SK-N-MC (cell line): ENCODE measurements at regions not wholly inside any gene's neighbourhood (a gene's known extent, or its start where the extent isn't known, plus 50 kb on each side); places are given as distances from the start of the nearest gene placed in this dataset.

Experiments used
- EZH2 ChIP-seq: fragments of 200-600 bp; sonication (generic); IDR thresholded peaks from one replicate; pipeline ENCODE4 v1.6.1; 2017; ENCODE audit warnings: antibody characterized with exemption
- FOXP2 ChIP-seq: optimal IDR thresholded peaks from 2 replicates; pipeline ENCODE3; 2011; ENCODE audit warnings: mild to moderate bottlenecking, moderate library complexity; ENCODE audit not compliant: insufficient read depth; ENCODE audit errors: extremely low read length, control extremely low read depth
- POLR2AphosphoS5 ChIP-seq: IDR thresholded peaks from 2 replicates; pipeline ENCODE4 v1.6.1; 2012; ENCODE audit warnings: mild to moderate bottlenecking, low read depth, low read length, borderline replicate concordance

DNA sequence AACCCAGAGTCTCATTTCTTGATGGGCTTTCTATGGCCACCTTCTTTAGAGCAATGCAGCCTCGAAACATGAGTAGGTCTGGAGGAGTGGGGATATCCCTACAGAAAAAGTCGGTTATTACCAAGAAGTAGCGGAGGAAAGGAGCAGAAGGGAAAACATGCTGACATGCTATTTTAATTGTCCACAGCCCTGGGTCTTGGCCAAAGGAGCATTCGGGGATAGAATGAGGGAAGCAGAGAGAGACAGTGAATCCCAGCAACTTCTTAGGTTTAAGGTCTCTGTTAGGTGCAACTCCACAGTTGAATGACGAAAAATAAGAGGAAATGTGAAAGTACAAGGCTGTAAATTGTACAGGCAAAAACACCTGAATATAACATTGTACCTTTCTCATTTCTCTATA, 506.7 kb upstream of the CDH18 start:
- no peak for TF ChIP-seq POLR2AphosphoS5
- TF ChIP-seq EZH2: no peak
- no peak for TF ChIP-seq FOXP2
